Upper lobe of right lung (tissue), 1 donor: ENCODE measurements at regions not wholly inside any gene's neighbourhood (a gene's known extent, or its start where the extent isn't known, plus 50 kb on each side); places are given as distances from the start of the nearest gene placed in this dataset.

Source experiments
- ATAC-seq: fragments of 200-7000 bp; cut with Tn5 transposase; one replicate; pipeline ENCODE4 v1.9.1; 2020; ENCODE audit warnings: mild to moderate bottlenecking, moderate library complexity
- DNase-seq: peaks from one replicate; pipeline ENCODE4 v3.0.0-alpha.2; 2020
- H3K27ac ChIP-seq: fragments of 200-600 bp; one replicate; pipeline ENCODE4 v1.8.0; 2022
- H3K27me3 ChIP-seq: fragments of 200-600 bp; one replicate; pipeline ENCODE4 v1.8.0; 2022; ENCODE audit warnings: mild to moderate bottlenecking
- H3K36me3 ChIP-seq: fragments of 200-600 bp; one replicate; pipeline ENCODE4 v1.8.0; 2022
- H3K4me1 ChIP-seq: fragments of 200-600 bp; one replicate; pipeline ENCODE4 v1.8.0; 2022
- H3K4me3 ChIP-seq: fragments of 200-600 bp; one replicate; pipeline ENCODE4 v1.8.0; 2022; ENCODE audit warnings: mild to moderate bottlenecking
- H3K9me3 ChIP-seq: fragments of 200-600 bp; one replicate; pipeline ENCODE4 v1.8.0; 2022
- intact Hi-C: fragments of 100-400 bp; cut with DNase I; formaldehyde crosslinking; loops from one replicate; pipeline ENCODE4 v1.11.0; 2022
- TF ChIP-seq, protein P1 (sequence below): fragments of 200-600 bp; IDR thresholded peaks from one replicate; pipeline ENCODE4 v1.8.0; 2022; ENCODE audit warnings: antibody characterized with exemption
- donor health status: DM: no; HTN: yes; CAD: no; lungs with severe emphysema.

DNA sequence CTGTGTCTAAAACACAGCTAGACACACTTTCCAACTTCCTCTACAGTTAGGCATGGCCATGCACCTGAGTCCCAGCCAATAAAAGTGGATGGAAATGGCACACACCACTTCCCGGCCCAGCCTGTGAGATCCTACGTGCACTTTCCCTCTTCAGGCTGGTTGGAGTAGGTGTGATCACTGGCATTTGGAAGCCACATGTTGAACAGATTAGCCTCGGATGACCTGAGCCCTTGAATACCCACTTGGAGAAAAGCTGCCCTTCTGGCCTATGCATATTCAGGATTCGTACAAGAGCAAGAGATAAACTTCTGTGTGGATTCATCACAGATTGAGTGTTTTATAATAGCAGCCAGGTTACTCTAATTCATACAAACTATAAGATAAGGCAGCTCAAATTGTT is 359.0 kb upstream of the SLC30A5 start:
- no peak for ATAC-seq
- TF ChIP-seq, protein P1, sequence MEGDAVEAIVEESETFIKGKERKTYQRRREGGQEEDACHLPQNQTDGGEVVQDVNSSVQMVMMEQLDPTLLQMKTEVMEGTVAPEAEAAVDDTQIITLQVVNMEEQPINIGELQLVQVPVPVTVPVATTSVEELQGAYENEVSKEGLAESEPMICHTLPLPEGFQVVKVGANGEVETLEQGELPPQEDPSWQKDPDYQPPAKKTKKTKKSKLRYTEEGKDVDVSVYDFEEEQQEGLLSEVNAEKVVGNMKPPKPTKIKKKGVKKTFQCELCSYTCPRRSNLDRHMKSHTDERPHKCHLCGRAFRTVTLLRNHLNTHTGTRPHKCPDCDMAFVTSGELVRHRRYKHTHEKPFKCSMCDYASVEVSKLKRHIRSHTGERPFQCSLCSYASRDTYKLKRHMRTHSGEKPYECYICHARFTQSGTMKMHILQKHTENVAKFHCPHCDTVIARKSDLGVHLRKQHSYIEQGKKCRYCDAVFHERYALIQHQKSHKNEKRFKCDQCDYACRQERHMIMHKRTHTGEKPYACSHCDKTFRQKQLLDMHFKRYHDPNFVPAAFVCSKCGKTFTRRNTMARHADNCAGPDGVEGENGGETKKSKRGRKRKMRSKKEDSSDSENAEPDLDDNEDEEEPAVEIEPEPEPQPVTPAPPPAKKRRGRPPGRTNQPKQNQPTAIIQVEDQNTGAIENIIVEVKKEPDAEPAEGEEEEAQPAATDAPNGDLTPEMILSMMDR = no peak

GRCh38 chr5:68738236-68738635 is 355.6 kb upstream of the SLC30A5 start:
- Histone ChIP-seq H3K27ac (no peak overlapping the region), H3K4me1 (no peaks in the 10 kb centered on the region), H3K9me3 (no peaks in the 10 kb centered on the region), H3K27me3 (no peaks in the 10 kb centered on the region), H3K4me3 (no peak overlapping the region), H3K36me3 (no peaks in the 10 kb centered on the region)
- ATAC-seq = no peak
- intact Hi-C loops = no loop called here
- DNase-seq = no peak
- TF ChIP-seq, protein P1 = no peak

More for the DNA sequence above, 359.0 kb upstream of the SLC30A5 start:
- H3K4me3 ChIP-seq = no peak overlapping the region
- H3K27me3 ChIP-seq = no peaks in the 10 kb centered on the region
- no peak for DNase-seq
- H3K4me1 ChIP-seq = peaks cover 7% of the 10 kb centered on the region
- intact Hi-C loops = no loop called here
- no peaks in the 10 kb centered on the region for H3K36me3 ChIP-seq
- no peaks in the 10 kb centered on the region for H3K9me3 ChIP-seq
- no peak overlapping the region for H3K27ac ChIP-seq

- Histone ChIP-seq H3K4me3 (no peak overlapping the region), H3K9me3 (no peaks in the 10 kb centered on the region), H3K27ac (no peak overlapping the region), H3K4me1 (no peaks in the 10 kb centered on the region), H3K27me3 (no peaks in the 10 kb centered on the region), H3K36me3 (no peaks in the 10 kb centered on the region)
- DNase-seq = no peak
- intact Hi-C loops = no loop called here
- TF ChIP-seq, protein P1 = no peak
- ATAC-seq = no peak
These were observed 355.0 kb upstream of the SLC30A5 start for GRCh38 chr5:68738841-68739240.

DNA sequence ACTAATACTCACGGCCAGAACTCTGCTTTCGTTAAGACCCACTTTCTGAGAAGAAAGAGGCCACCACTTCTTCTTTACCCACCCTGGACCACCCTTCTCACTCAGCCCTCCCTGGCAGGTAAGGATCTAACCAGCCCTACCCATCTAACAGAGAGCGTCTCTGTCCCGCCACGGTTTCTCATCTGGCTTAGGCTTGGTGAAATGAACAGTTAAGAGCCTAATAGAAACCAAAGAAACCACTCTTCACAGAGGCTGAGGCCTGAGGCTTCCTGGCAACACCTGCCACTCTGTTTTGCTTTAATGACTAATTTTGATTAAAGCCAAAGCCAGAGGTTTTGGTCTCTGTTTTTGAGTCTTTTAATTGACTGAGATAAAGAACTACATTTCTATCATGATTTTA is 354.1 kb upstream of the SLC30A5 start:
- DNase-seq (no peak), ATAC-seq (no peak)
- intact Hi-C loops = no loop called here
- Histone ChIP-seq H3K4me3 (no peak overlapping the region), H3K9me3 (no peaks in the 10 kb centered on the region), H3K27ac (no peak overlapping the region), H3K4me1 (no peaks in the 10 kb centered on the region), H3K27me3 (no peaks in the 10 kb centered on the region), H3K36me3 (no peaks in the 10 kb centered on the region)
- TF ChIP-seq, protein P1 = no peak

GRCh38 chr5:68740226-68740910 is 353.4 kb upstream of the SLC30A5 start:
- H3K4me3 ChIP-seq = no peak overlapping the region
- TF ChIP-seq, protein P1 = no peak
- DNase-seq (no peak), ATAC-seq (no peak)
- H3K27me3 ChIP-seq = no peaks in the 10 kb centered on the region
- H3K36me3 ChIP-seq = no peaks in the 10 kb centered on the region
- H3K4me1 ChIP-seq = no peaks in the 10 kb centered on the region
- H3K9me3 ChIP-seq = no peaks in the 10 kb centered on the region
- intact Hi-C loops = no loop called here
- H3K27ac ChIP-seq = no peak overlapping the region

DNA sequence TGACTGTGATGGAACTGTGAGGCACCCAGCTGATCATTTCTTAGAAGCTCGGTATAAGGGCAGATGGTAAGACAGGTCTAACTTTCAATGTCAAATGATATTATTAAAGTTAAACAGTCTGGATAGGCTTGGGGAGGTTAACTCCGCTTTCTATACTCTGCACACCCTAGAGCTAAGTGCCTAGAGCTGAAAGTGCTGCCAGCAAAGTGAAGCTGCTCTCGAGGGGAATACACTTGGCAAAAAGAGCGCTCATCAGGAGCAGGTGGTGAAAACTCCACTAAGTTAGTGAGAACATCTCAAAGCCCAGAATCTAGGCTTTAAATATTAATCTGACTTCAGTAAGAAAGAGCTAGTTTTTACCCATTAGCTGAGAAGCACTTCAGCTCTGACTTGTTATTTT is 349.6 kb upstream of the SLC30A5 start:
- TF ChIP-seq, protein P1 = no peak
- intact Hi-C loops = no loop called here
- Histone ChIP-seq H3K27ac (no peak overlapping the region), H3K4me1 (no peaks in the 10 kb centered on the region), H3K4me3 (no peak overlapping the region), H3K9me3 (no peaks in the 10 kb centered on the region), H3K27me3 (no peaks in the 10 kb centered on the region), H3K36me3 (no peaks in the 10 kb centered on the region)
- DNase-seq (no peak), ATAC-seq (no peak)
